HL-60 (cell line): ENCODE measurements at regions not wholly inside any gene's neighbourhood (a gene's known extent, or its start where the extent isn't known, plus 50 kb on each side); places are given as distances from the start of the nearest gene placed in this dataset.

Experiments
- DNase-seq, 2 experiments: peaks; one replicate each; pipeline ENCODE4 v3.0.0-alpha.2; 2010 to 2020; ENCODE audit warnings: low read depth in 1 of 2, low spot score in 1 of 2
- H3K27ac ChIP-seq: fragments of 250-450 bp; sonication (Bioruptor Pico); replicated peaks from 2 replicates; pipeline ENCODE4 v1.5.1; 2020; ENCODE audit warnings: mild to moderate bottlenecking, moderate library complexity
- H3K27me3 ChIP-seq: fragments of 250-450 bp; sonication (Bioruptor Pico); 2 replicates; pipeline ENCODE4 v1.5.1; 2021; ENCODE audit warnings: mild to moderate bottlenecking, moderate library complexity; ENCODE audit not compliant: insufficient read depth, poor library complexity, severe bottlenecking
- H3K4me3 ChIP-seq: replicated peaks from 2 replicates; pipeline ENCODE4 v1.5.1; 2011; ENCODE audit warnings: mild to moderate bottlenecking, control low read depth, low read length; ENCODE audit not compliant: insufficient read depth
- GABPA ChIP-seq: IDR thresholded peaks from 2 replicates; pipeline ENCODE4 v1.6.1; 2012; ENCODE audit warnings: low read depth
- POLR2AphosphoS5 ChIP-seq: IDR thresholded peaks from 2 replicates; pipeline ENCODE4 v1.6.1; 2012; ENCODE audit warnings: low read depth
- SPI1 ChIP-seq: IDR thresholded peaks from 2 replicates; pipeline ENCODE4 v1.6.1; 2012; ENCODE audit warnings: low read depth, mild to moderate bottlenecking, borderline replicate concordance
- TF ChIP-seq, protein P1 (sequence below): IDR thresholded peaks from 2 replicates; pipeline ENCODE4 v1.6.1; 2012; ENCODE audit warnings: low read depth; ENCODE audit not compliant: insufficient replicate concordance
- TF ChIP-seq, protein P2 (sequence below): IDR thresholded peaks from one replicate; pipeline ENCODE4 v1.5.1; 2011; ENCODE audit warnings: low read length, control low read depth, inconsistent platforms; ENCODE audit not compliant: insufficient read depth

DNA sequence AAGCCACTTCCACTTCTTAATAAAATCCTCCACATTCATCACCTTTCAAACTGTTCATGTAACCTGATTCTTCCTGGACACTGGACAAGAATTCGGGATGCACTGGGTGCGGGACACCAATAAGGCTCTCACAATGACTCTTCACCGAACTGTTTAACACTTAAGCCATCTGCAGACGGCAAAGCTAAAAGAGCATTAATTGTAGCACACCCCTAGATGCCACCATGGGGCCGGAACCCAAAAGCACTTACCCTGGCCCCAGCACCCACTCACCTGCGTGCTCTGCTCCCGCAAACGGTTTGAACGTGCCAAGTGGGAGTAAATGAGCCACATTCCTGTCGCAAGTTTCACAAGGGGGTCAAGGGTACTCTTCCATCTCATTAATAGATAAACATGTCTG is 254.3 kb upstream of the PRR20A start:
- TF ChIP-seq GABPA = no peak
- TF ChIP-seq, protein P1, sequence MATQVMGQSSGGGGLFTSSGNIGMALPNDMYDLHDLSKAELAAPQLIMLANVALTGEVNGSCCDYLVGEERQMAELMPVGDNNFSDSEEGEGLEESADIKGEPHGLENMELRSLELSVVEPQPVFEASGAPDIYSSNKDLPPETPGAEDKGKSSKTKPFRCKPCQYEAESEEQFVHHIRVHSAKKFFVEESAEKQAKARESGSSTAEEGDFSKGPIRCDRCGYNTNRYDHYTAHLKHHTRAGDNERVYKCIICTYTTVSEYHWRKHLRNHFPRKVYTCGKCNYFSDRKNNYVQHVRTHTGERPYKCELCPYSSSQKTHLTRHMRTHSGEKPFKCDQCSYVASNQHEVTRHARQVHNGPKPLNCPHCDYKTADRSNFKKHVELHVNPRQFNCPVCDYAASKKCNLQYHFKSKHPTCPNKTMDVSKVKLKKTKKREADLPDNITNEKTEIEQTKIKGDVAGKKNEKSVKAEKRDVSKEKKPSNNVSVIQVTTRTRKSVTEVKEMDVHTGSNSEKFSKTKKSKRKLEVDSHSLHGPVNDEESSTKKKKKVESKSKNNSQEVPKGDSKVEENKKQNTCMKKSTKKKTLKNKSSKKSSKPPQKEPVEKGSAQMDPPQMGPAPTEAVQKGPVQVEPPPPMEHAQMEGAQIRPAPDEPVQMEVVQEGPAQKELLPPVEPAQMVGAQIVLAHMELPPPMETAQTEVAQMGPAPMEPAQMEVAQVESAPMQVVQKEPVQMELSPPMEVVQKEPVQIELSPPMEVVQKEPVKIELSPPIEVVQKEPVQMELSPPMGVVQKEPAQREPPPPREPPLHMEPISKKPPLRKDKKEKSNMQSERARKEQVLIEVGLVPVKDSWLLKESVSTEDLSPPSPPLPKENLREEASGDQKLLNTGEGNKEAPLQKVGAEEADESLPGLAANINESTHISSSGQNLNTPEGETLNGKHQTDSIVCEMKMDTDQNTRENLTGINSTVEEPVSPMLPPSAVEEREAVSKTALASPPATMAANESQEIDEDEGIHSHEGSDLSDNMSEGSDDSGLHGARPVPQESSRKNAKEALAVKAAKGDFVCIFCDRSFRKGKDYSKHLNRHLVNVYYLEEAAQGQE = no peak
- no peak for TF ChIP-seq POLR2AphosphoS5
- TF ChIP-seq, protein P2, sequence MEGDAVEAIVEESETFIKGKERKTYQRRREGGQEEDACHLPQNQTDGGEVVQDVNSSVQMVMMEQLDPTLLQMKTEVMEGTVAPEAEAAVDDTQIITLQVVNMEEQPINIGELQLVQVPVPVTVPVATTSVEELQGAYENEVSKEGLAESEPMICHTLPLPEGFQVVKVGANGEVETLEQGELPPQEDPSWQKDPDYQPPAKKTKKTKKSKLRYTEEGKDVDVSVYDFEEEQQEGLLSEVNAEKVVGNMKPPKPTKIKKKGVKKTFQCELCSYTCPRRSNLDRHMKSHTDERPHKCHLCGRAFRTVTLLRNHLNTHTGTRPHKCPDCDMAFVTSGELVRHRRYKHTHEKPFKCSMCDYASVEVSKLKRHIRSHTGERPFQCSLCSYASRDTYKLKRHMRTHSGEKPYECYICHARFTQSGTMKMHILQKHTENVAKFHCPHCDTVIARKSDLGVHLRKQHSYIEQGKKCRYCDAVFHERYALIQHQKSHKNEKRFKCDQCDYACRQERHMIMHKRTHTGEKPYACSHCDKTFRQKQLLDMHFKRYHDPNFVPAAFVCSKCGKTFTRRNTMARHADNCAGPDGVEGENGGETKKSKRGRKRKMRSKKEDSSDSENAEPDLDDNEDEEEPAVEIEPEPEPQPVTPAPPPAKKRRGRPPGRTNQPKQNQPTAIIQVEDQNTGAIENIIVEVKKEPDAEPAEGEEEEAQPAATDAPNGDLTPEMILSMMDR = no peak
- TF ChIP-seq SPI1 = no peak
- Histone ChIP-seq H3K4me3 (no peak overlapping the region), H3K27ac (no peak overlapping the region), H3K27me3 (no peaks in the 10 kb centered on the region)
- DNase-seq = no peak

DNA sequence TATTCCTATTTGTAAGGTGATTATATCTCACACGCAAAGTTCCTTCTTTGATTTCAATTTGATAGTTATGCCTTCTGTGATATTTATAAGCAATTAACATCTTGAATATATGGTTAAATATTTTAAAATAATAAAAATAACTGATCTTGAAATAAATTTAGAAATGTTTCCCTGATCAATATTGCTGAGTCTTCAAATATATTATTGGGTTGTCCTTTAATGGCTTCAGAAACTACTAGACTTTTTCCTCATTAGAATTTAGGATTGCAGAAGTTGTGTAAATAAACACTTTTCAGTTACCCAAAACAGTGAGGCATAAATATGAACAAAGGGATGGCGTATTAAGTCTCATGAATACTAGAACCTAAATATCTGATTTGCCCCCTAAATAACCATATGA is 252.3 kb upstream of the PRR20A start:
- no peak for TF ChIP-seq POLR2AphosphoS5
- TF ChIP-seq, protein P2 = no peak
- TF ChIP-seq, protein P1 = no peak
- TF ChIP-seq SPI1 = no peak
- no peak for TF ChIP-seq GABPA
- Histone ChIP-seq H3K27me3 (no peaks in the 10 kb centered on the region), H3K4me3 (no peak overlapping the region), H3K27ac (no peak overlapping the region)
- DNase-seq = no peak

DNA sequence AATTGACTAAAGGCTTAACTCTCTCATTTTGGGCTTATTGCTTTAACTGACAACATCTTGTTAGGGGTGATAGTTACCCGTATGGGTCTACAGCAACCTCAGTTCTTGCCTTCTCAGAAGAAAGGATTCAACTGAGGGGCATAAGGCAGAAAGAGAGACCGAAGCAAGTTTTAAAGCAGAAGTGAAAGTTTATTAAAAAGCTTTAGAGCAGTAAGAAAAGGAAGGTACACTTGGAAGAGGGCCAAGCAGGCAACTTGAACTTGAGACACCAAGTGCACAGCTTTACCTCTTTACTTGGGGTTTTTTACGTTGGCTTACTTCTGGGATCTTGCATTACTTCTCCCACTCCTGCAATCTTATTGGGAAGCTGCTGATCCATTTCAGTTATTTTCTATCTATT is 246.9 kb upstream of the PRR20A start:
- Histone ChIP-seq H3K27me3 (no peaks in the 10 kb centered on the region), H3K27ac (no peak overlapping the region), H3K4me3 (no peak overlapping the region)
- no peak for DNase-seq
- TF ChIP-seq, protein P2 = no peak
- TF ChIP-seq, protein P1 = no peak
- TF ChIP-seq GABPA (no peak), POLR2AphosphoS5 (no peak), SPI1 (no peak)
